ENCODE measurements at regions not wholly inside any gene's neighbourhood (a gene's known extent, or its start where the extent isn't known, plus 50 kb on each side); places are given as distances from the start of the nearest gene placed in this dataset.

GRCh38 chrX:128927363-128927762 lies 595.9 kb downstream of the SMARCA1 start:
- TF ChIP-seq POLR2AphosphoS5 (IDR thresholded peaks at IDR 0.05) (no peak), CTCF (IDR thresholded peaks at IDR 0.05) (no peak), POLR2A (IDR thresholded peaks at IDR 0.05) (no peak)
